HCT116 (cell line): ENCODE measurements at regions not wholly inside any gene's neighbourhood (a gene's known extent, or its start where the extent isn't known, plus 50 kb on each side); places are given as distances from the start of the nearest gene placed in this dataset.

ENCODE experiments used
- ATAC-seq: fragments of 200-7000 bp; cut with Tn5 transposase; 2 replicates; pipeline ENCODE4 v1.9.1; 2020; ENCODE audit warnings: mild to moderate bottlenecking, moderate library complexity
- BruUV-seq: library from RNA; stranded (reverse); fragments of 400-500 nt; replicated peaks from 2 replicates; lab custom pipeline; 2021; lab: Mats Ljungman, UMichigan
- CTCF ChIA-PET: fragments of 300-600 bp; sonication (Branson Sonifier 250); formaldehyde crosslinking; loops from one replicate; lab custom pipeline; 2021; ENCODE audit warnings: antibody characterized with exemption; lab: Charles Lee
- POLR2A ChIA-PET: fragments of 300-600, 350-600 bp; sonication (Branson Sonifier 250); formaldehyde crosslinking; loops from one replicate; lab custom pipeline; 2021; ENCODE audit warnings: antibody characterized with exemption; lab: Charles Lee
- RAD21 ChIA-PET, 2 experiments: fragments of 300-600 bp; sonication (Branson Sonifier 250); formaldehyde crosslinking; loops; one replicate each; lab custom pipeline; 2023; ENCODE audit warnings: low total read pairs in 2 of 2; ENCODE audit not compliant: uncharacterized antibody in 2 of 2, unreplicated experiment in 2 of 2, low non-redundant PET in 1 of 2; lab: Charles Lee
- DNase-seq: peaks from one replicate; pipeline ENCODE4 v3.0.0-alpha.2; 2010; ENCODE audit warnings: low read depth, low spot score
- H2AFZ ChIP-seq: fragments of 200-600 bp; shearing (Covaris generic), sonication (generic); 2 replicates; pipeline ENCODE4 v1.6.1; 2017; ENCODE audit warnings: low read depth, mixed run types, mixed read lengths, antibody characterized with exemption, low read length; ENCODE audit not compliant: poor library complexity, severe bottlenecking
- H3K27ac ChIP-seq: 2 replicates; pipeline ENCODE4 v1.5.1; 2012; ENCODE audit warnings: low read depth, low read length
- H3K27me3 ChIP-seq: fragments of 200-600 bp; sonication (generic); 2 replicates; pipeline ENCODE4 v1.6.1; 2016; ENCODE audit warnings: mixed run types, low read length, mixed read lengths; ENCODE audit not compliant: insufficient read depth
- H3K36me3 ChIP-seq, 2 experiments: fragments of 200-500 bp in 1 of 2; fragments of 200-600 bp in 1 of 2; sonication (Bioruptor generic) in 1 of 2; sonication (generic) in 1 of 2; 2 replicates each; pipeline versions ENCODE4 v1.5.1 to v1.6.1; 2014 to 2016; ENCODE audit warnings: low read length in 2 of 2, inconsistent platforms in 1 of 2, mixed read lengths in 1 of 2, mixed run types in 1 of 2; ENCODE audit not compliant: insufficient read depth in 2 of 2, control insufficient read depth in 1 of 2
- H3K4me1 ChIP-seq, 2 experiments: fragments of 200-600 bp in 1 of 2; sonication (generic) in 1 of 2; 2 replicates each; pipeline versions ENCODE4 v1.5.1 to v1.6.1; 2012 to 2017; ENCODE audit warnings: low read length in 2 of 2, inconsistent platforms in 1 of 2, mild to moderate bottlenecking in 1 of 2, mixed read lengths in 1 of 2, mixed run types in 1 of 2, moderate library complexity in 1 of 2; ENCODE audit not compliant: insufficient read depth in 2 of 2, control insufficient read depth in 1 of 2
- H3K4me2 ChIP-seq: fragments of 200-600 bp; sonication (generic); 2 replicates; pipeline ENCODE4 v1.6.1; 2017; ENCODE audit warnings: mixed run types, low read length, mixed read lengths
- H3K4me3 ChIP-seq, 2 experiments: fragments of 200-600 bp in 1 of 2; sonication (generic) in 1 of 2; replicated peaks in 1 of 2; 2 replicates each; pipeline ENCODE4 v1.5.1; 2011 to 2016; ENCODE audit warnings: low read length in 2 of 2, control low read depth in 1 of 2, low read depth in 1 of 2, mild to moderate bottlenecking in 1 of 2, mixed read lengths in 1 of 2, mixed run types in 1 of 2
- H3K79me2 ChIP-seq: fragments of 200-600 bp; sonication (generic); 2 replicates; pipeline ENCODE4 v1.6.1; 2017; ENCODE audit warnings: mild to moderate bottlenecking, mixed run types, low read length, moderate library complexity, mixed read lengths; ENCODE audit not compliant: insufficient read depth
- H3K9ac ChIP-seq: fragments of 200-600 bp; sonication (generic); 2 replicates; pipeline ENCODE4 v1.6.1; 2016; ENCODE audit warnings: low read length, mixed read lengths
- H3K9me2 ChIP-seq: fragments of 200-600 bp; sonication (generic), shearing (Covaris generic); 2 replicates; pipeline ENCODE4 v1.6.1; 2017; ENCODE audit warnings: mixed run types, mild to moderate bottlenecking, moderate library complexity; ENCODE audit not compliant: insufficient read depth
- H3K9me3 ChIP-seq, 2 experiments: fragments of 200-500 bp in 1 of 2; fragments of 200-600 bp in 1 of 2; sonication (Bioruptor generic) in 1 of 2; sonication (generic) in 1 of 2; 2 replicates each; pipeline ENCODE4 v1.6.1; 2014 to 2017; ENCODE audit warnings: low read length in 2 of 2, mixed read lengths in 2 of 2, inconsistent platforms in 1 of 2, low read depth in 1 of 2, mild to moderate bottlenecking in 1 of 2, mixed run types in 1 of 2, moderate library complexity in 1 of 2; ENCODE audit not compliant: control insufficient read depth in 1 of 2, insufficient read depth in 1 of 2
- H4K20me1 ChIP-seq: fragments of 200-600 bp; sonication (generic), shearing (Covaris generic); 2 replicates; pipeline ENCODE4 v1.6.1; 2017; ENCODE audit warnings: mixed run types, mild to moderate bottlenecking, moderate library complexity; ENCODE audit not compliant: insufficient read depth
- CBX3 ChIP-seq: IDR thresholded peaks from 2 replicates; pipeline ENCODE4 v1.6.1; 2012; ENCODE audit warnings: low read depth
- CEBPB ChIP-seq: IDR thresholded peaks from 2 replicates; pipeline ENCODE4 v1.6.1; 2012; ENCODE audit warnings: low read depth
- EGR1 ChIP-seq: IDR thresholded peaks from 2 replicates; pipeline ENCODE4 v1.6.1; 2012; ENCODE audit warnings: low read depth
- EZH2 ChIP-seq: fragments of 200-600 bp; sonication (generic); IDR thresholded peaks from 2 replicates; pipeline ENCODE4 v1.6.1; 2017; ENCODE audit warnings: antibody characterized with exemption, mixed run types
- EZH2phosphoT487 ChIP-seq: fragments of 200-600 bp; IDR thresholded peaks from 2 replicates; pipeline ENCODE4 v1.6.1; 2018; ENCODE audit warnings: antibody characterized with exemption, borderline replicate concordance
- JUND ChIP-seq: IDR thresholded peaks from 2 replicates; pipeline ENCODE4 v1.6.1; 2012
- POLR2A ChIP-seq: IDR thresholded peaks from 2 replicates; pipeline ENCODE4 v1.7.0; 2011; ENCODE audit warnings: borderline replicate concordance; ENCODE audit not compliant: insufficient read depth, insufficient read length; ENCODE audit errors: extremely low read depth
- POLR2AphosphoS5 ChIP-seq: IDR thresholded peaks from 2 replicates; pipeline ENCODE4 v1.6.1; 2011; ENCODE audit warnings: mild to moderate bottlenecking, low read depth, low read length, moderate library complexity
- SIN3A ChIP-seq: IDR thresholded peaks from 2 replicates; pipeline ENCODE4 v1.6.1; 2012; ENCODE audit warnings: low read depth
- SP1 ChIP-seq: IDR thresholded peaks from 2 replicates; pipeline ENCODE4 v1.6.1; 2012; ENCODE audit warnings: low read depth
- YY1 ChIP-seq: IDR thresholded peaks from 2 replicates; pipeline ENCODE4 v1.6.1; 2011; ENCODE audit warnings: low read length, low read depth, moderate library complexity, mild to moderate bottlenecking; ENCODE audit not compliant: insufficient replicate concordance; ENCODE audit errors: extremely low read depth
- ZFX ChIP-seq: fragments of 450-650 bp; IDR thresholded peaks from 2 replicates; pipeline ENCODE4 v1.6.1; 2017
- ZNF274 ChIP-seq: fragments of 200-500 bp; sonication (Bioruptor generic); IDR thresholded peaks from 2 replicates; pipeline ENCODE4 v1.6.1; 2014; ENCODE audit warnings: mild to moderate bottlenecking, low read depth, low read length, inconsistent platforms
- intact Hi-C: fragments of 100-400 bp; cut with micrococcal nuclease; formaldehyde crosslinking; loops from 2 replicates; pipeline ENCODE4 v1.10.0; 2022
- TF ChIP-seq, protein P1 (sequence below): IDR thresholded peaks from 2 replicates; pipeline ENCODE4 v1.6.1; 2012
- TF ChIP-seq, protein P2 (sequence below): IDR thresholded peaks from 2 replicates; pipeline ENCODE4 v1.6.1; 2011; ENCODE audit warnings: mild to moderate bottlenecking, low read length, moderate library complexity; ENCODE audit not compliant: insufficient replicate concordance; ENCODE audit errors: extremely low read depth
- TF ChIP-seq, protein P3 (sequence below): IDR thresholded peaks from 2 replicates; pipeline ENCODE4 v1.6.1; 2012

DNA sequence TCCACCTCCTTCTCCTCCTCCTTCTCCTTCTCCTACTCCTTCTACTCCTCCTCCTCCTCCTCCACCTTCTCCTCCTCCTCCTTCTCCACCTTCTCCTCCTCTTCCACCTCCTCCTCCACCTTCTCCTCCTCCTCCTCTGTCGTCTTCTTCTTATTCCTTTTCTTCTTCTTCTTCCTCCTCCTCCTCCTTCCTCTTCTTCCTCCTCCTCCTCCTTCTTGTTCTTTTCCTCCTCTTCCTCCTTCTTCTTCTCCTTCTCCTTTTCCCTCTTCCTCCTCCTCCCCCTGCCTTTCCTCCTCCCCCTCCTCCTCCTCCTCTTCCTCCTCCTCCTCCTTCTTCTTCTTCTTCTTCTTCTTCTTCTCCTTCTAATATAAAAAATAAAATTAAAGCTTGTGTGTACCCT lies 971.2 kb upstream of the PIK3C3 start:
- BruUV-seq = no TSS peak
- H3K4me3 ChIP-seq = no peak overlapping the region
- H3K36me3 ChIP-seq = no peaks in the 10 kb centered on the region
- H3K79me2 ChIP-seq = no peaks in the 10 kb centered on the region
- ChIA-PET CTCF (no interaction called here), POLR2A (no interaction called here), RAD21 (no interaction called here)
- H4K20me1 ChIP-seq = no peaks in the 10 kb centered on the region
- no peak for DNase-seq
- intact Hi-C loops = no loop called here
- no peaks in the 10 kb centered on the region for H3K4me1 ChIP-seq
- H3K27me3 ChIP-seq = no peaks in the 10 kb centered on the region
- no peaks in the 10 kb centered on the region for H3K9me2 ChIP-seq
- H3K9me3 ChIP-seq = peaks cover 8 to 36% of the 10 kb centered on the region in 2 experiments; a peak in 3 of 4 replicates
- H3K27ac ChIP-seq = no peak overlapping the region
- no peak overlapping the region for H3K9ac ChIP-seq
- TF ChIP-seq EZH2 (no peak), POLR2A (no peak), POLR2AphosphoS5 (no peak), EZH2phosphoT487 (no peak), ZNF274 (no peak), JUND (no peak), CEBPB (no peak), EGR1 (no peak), SP1 (no peak), ZFX (no peak), YY1 (no peak), CBX3 (no peak), SIN3A (no peak)
- TF ChIP-seq, protein P1, sequence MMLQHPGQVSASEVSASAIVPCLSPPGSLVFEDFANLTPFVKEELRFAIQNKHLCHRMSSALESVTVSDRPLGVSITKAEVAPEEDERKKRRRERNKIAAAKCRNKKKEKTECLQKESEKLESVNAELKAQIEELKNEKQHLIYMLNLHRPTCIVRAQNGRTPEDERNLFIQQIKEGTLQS = no peak
- TF ChIP-seq, protein P2, sequence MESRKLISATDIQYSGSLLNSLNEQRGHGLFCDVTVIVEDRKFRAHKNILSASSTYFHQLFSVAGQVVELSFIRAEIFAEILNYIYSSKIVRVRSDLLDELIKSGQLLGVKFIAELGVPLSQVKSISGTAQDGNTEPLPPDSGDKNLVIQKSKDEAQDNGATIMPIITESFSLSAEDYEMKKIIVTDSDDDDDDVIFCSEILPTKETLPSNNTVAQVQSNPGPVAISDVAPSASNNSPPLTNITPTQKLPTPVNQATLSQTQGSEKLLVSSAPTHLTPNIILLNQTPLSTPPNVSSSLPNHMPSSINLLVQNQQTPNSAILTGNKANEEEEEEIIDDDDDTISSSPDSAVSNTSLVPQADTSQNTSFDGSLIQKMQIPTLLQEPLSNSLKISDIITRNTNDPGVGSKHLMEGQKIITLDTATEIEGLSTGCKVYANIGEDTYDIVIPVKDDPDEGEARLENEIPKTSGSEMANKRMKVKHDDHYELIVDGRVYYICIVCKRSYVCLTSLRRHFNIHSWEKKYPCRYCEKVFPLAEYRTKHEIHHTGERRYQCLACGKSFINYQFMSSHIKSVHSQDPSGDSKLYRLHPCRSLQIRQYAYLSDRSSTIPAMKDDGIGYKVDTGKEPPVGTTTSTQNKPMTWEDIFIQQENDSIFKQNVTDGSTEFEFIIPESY = no peak
- TF ChIP-seq, protein P3, sequence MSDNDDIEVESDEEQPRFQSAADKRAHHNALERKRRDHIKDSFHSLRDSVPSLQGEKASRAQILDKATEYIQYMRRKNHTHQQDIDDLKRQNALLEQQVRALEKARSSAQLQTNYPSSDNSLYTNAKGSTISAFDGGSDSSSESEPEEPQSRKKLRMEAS = no peak
- TF ChIP-seq, all 23 proteins: peak for 0
- Histone ChIP-seq H2AFZ (no peak overlapping the region), H3K4me2 (no peak overlapping the region)
- no peak for ATAC-seq
